Spinal cord (tissue), 9 donors: ENCODE measurements at regions not wholly inside any gene's neighbourhood (a gene's known extent, or its start where the extent isn't known, plus 50 kb on each side); places are given as distances from the start of the nearest gene placed in this dataset.

Experiments
- DNase-seq, 6 donors: peaks; one replicate each; pipeline versions ENCODE4 v3.0.0 to v3.0.0-alpha.2; 2013 to 2015; ENCODE audit warnings: low spot score in 6 of 6, low read depth in 4 of 6
- H3K27ac ChIP-seq: one replicate; pipeline ENCODE4 v1.5.1; 2013; ENCODE audit warnings: low read depth, low read length, control low read depth
- H3K27me3 ChIP-seq: one replicate; pipeline ENCODE4 v1.6.1; 2013; ENCODE audit warnings: low read length; ENCODE audit not compliant: control insufficient read depth, insufficient read depth
- H3K36me3 ChIP-seq: one replicate; pipeline ENCODE4 v1.6.1; 2013; ENCODE audit warnings: low read length; ENCODE audit not compliant: control insufficient read depth, insufficient read depth
- H3K4me1 ChIP-seq: one replicate; pipeline ENCODE4 v1.6.1; 2013; ENCODE audit warnings: low read length; ENCODE audit not compliant: control insufficient read depth, insufficient read depth
- H3K4me3 ChIP-seq: one replicate; pipeline ENCODE4 v1.5.1; 2013; ENCODE audit warnings: low read depth, low read length, control low read depth
- H3K9me3 ChIP-seq: one replicate; pipeline ENCODE4 v1.6.1; 2013; ENCODE audit warnings: low read length; ENCODE audit not compliant: control insufficient read depth, insufficient read depth
- WGBS: methylation state at CpG from one replicate; pipeline ENCODE4 v1.1.5; 2013; ENCODE audit warnings: missing lambda C conversion rate; ENCODE audit not compliant: insufficient coverage; 5-methylcytosine and 5-hydroxymethylcytosine counted together
- donor health status: healthy.

DNA sequence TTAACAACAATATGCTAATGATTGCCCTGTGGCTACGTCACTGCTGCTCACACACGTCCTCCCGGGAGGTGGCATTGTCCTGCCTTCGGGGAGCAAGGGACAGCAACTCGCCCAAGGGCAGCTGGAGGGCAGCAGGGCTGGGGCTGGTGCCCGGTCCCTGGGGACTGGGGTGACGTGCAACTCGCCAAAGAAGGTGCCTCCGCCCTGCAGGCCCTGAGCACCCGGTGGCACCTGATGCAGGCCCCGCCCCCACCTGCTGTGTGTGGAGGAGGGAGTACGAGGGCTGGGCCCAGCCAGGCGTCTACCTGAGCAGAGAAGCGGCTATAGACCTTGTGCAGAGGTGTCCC lies 64.8 kb upstream of the SLCO4A1 start:
- no peaks in the 10 kb centered on the region for H3K36me3 ChIP-seq
- 48% methylated on average over 14 of the region's 14 CpGs for WGBS
- peaks cover 19% of the 10 kb centered on the region for H3K27me3 ChIP-seq
- DNase-seq: no peak
- H3K27ac ChIP-seq: no peak overlapping the region
- no peak overlapping the region for H3K4me3 ChIP-seq
- H3K9me3 ChIP-seq: no peaks in the 10 kb centered on the region
- H3K4me1 ChIP-seq: peaks cover 52% of the 10 kb centered on the region

DNA sequence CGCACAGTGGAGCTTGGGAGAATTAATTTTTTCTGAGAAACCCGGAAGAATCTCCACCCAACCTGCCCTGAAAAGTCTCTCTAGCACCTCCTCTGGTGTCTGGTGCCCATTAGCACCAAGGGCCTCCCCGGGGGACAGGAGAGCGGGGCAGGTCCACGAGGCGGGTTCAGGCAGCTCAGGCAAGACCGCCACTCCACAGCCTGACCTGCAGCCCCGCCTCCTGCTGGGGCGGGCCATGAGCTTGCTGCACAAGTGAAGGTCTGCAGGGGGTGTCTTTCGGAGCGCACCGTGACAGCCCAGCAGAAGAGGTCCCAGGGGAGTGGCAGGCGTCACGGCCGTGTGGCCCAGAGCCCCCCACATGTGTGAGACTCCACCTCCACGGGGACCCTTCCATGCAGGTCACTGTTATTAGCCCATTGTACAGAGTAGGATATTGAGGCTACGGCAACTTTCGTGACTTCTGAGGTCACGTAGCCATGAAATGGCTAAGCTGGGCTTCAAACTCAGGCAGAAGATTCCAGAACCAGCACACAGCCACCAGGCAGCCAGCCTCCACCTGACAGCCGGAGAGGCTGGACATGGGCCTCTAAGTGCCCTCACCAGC lies 63.9 kb upstream of the SLCO4A1 start:
- no peaks in the 10 kb centered on the region for H3K9me3 ChIP-seq
- H3K27me3 ChIP-seq: peaks cover 15% of the 10 kb centered on the region
- DNase-seq: no peak
- peaks cover 57% of the 10 kb centered on the region for H3K4me1 ChIP-seq
- H3K36me3 ChIP-seq: no peaks in the 10 kb centered on the region
- WGBS: 69% methylated on average over 18 of the region's 20 CpGs
- no peak overlapping the region for H3K4me3 ChIP-seq
- H3K27ac ChIP-seq: no peak overlapping the region

DNA sequence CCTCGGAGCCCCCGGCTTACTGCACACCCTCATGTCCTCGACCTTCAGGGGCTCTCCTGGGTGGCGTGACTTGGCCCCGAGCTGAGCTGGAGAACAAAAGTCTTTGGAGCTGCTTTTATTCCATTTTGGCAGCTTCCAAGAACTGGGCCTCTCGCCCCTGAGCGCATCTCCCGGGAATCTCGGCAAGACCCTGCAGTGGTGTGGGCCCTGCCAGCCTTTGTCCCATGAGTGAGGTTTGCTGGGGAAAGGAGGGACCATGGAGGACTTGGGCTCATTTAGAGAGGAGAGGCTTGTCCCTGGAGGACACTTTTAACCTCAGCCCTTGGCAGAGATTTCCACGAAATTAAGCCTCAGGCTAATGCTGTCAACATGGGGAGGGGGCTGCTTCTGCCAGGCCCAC lies 62.3 kb upstream of the SLCO4A1 start:
- peaks cover 63% of the 10 kb centered on the region for H3K4me1 ChIP-seq
- no peak overlapping the region for H3K27ac ChIP-seq
- peak in 1 of 6 donors; percentile 59 for DNase-seq
- peaks cover 15% of the 10 kb centered on the region for H3K27me3 ChIP-seq
- H3K4me3 ChIP-seq: no peak overlapping the region
- 15% methylated on average over 9 of the region's 10 CpGs for WGBS
- H3K9me3 ChIP-seq: no peaks in the 10 kb centered on the region
- no peaks in the 10 kb centered on the region for H3K36me3 ChIP-seq

DNA sequence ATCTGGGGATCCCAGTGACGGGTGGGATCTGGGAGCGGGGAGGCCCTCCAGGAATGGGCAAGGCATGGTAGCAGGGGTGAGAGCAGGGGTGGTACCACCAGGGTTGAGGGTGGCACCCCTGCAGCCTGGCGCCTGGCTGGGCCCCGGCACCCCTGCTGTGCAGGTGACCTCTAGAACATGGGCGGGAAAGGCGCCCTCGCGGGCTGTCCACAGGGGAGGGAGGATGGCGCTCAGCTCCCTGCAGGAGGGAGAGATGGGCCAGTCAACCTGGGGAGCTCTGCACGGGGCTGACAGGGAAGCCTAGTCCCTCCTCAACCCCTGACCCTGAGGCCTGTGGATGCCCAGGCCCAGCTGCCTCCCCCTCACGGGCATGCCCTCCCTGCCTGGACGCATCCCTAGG lies 61.6 kb upstream of the SLCO4A1 start:
- peaks cover 15% of the 10 kb centered on the region for H3K27me3 ChIP-seq

DNA sequence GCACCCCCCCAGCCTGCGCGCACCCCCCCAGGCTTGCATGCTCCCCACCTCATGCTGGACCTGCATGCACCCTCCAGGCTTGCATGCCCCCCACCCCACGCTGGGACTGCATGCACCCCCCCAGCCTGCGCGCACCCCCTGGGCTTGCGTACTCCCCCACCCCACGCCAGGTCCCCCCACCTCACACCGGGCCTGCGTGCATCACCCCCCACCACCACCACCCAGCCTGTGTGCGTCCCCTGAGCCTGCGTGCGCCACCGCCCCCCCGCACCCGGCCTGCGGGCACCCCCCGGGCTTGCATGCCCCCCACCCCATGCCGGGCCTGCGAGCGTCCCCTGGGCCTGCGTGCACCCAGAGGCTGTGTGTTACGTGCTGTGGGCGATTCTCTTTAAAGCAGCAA lies 61.0 kb upstream of the SLCO4A1 start:
- H3K9me3 ChIP-seq: no peaks in the 10 kb centered on the region
- 62% methylated on average over 5 of the region's 23 CpGs for whole genome bisulfite sequencing
- H3K27ac ChIP-seq: no peak overlapping the region
- H3K27me3 ChIP-seq: peaks cover 15% of the 10 kb centered on the region
- H3K4me1 ChIP-seq: peaks cover 54% of the 10 kb centered on the region
- H3K4me3 ChIP-seq: no peak overlapping the region
- DNase-seq: no peak
- no peaks in the 10 kb centered on the region for H3K36me3 ChIP-seq

More for the DNA sequence above, 61.6 kb upstream of the SLCO4A1 start:
- no peak for DNase-seq
- no peaks in the 10 kb centered on the region for H3K36me3 ChIP-seq
- peaks cover 59% of the 10 kb centered on the region for H3K4me1 ChIP-seq
- no peak overlapping the region for H3K27ac ChIP-seq
- H3K4me3 ChIP-seq: no peak overlapping the region
- WGBS: 75% methylated on average over 12 of the region's 12 CpGs
- no peaks in the 10 kb centered on the region for H3K9me3 ChIP-seq

DNA sequence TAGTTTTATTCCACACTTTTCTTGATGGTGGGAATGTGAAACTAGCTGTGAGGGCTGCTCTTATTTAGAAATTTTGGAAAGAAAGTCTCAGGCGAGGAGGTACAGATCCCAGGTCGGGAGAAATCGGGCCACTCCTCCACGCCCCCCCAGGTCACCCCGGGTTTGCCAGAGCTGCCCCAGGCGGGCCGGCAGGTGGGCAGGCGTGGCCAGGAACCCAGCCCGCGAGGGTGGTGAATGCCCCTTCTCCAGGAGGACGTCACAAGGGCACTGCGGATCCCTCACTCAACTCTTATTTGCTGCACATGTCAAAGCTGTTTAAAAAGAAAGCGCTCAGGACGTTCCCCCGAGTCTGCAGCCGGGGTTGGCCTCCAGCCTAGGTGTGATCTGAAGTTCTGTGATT lies 60.5 kb upstream of the SLCO4A1 start:
- 33% methylated on average over 16 of the region's 16 CpGs for WGBS
- no peak for DNase-seq
- Histone ChIP-seq H3K4me1 (peaks cover 51% of the 10 kb centered on the region), H3K9me3 (no peaks in the 10 kb centered on the region), H3K27ac (no peak overlapping the region), H3K36me3 (no peaks in the 10 kb centered on the region), H3K27me3 (peaks cover 15% of the 10 kb centered on the region), H3K4me3 (no peak overlapping the region)

DNA sequence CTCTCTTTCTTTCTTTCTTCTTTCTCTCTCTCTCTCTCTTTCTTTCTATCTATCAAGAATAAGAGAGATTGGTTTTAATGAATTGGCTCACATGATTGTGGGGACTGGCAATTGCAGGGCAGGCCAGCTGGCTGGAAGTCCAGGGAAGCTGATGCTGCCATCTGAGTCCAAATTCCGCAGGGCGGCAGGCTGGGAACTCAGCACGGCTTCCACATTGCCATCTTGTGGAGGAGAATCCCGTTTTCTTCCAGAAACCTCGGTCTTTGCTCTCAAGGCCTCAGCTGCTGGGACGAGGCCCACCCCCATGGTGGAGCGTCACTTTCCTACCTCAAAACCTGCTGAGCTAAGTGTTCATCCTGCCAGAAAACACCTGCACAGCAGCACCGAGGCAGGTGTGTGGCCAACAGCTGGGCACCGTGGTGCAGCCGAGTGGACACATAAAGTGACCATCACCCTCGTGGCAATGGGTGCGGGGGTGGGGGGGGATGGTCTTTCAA lies 58.8 kb upstream of the SLCO4A1 start:
- H3K36me3 ChIP-seq: no peaks in the 10 kb centered on the region
- peaks cover 15% of the 10 kb centered on the region for H3K27me3 ChIP-seq
- H3K27ac ChIP-seq: no peak overlapping the region
- H3K9me3 ChIP-seq: no peaks in the 10 kb centered on the region
- peaks cover 39% of the 10 kb centered on the region for H3K4me1 ChIP-seq
- H3K4me3 ChIP-seq: no peak overlapping the region
- 41% methylated on average over 10 of the region's 12 CpGs for WGBS
- peak in 5 of 6 donors; percentile 30 to 88 (median 59) for DNase-seq

DNA sequence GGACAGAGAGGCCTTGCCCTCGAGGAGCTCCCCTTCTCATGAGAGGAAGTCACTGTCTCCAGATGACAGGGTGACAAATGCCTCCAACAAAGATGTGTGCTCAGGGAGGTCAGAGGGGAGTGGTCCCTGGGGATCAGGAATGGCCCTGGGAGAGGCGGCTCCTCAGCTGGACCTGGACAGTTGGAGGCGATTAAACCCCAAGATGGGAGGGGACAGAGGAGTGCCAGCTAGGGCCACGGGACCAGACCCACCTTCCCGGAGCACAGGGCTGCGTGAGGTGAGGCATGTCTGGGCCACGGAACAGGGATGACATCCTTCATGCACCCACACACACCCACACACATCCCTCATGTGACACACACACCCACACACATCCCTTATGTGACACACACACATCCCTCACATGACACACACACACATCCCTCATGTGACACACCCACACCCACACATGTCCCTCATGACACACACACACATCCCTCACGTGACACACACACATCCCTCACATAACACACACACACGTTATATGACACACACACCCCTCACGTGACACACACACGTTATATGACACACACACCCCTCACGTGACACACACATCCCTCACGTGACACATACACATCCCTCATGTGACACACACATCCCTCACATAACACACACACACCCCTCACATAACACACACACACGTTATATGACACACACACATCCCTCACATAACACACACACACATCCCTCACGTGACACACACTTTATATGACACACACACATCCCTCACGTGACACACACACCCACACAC lies 57.4 kb upstream of the SLCO4A1 start:
- Histone ChIP-seq H3K27me3 (peaks cover 15% of the 10 kb centered on the region), H3K4me1 (peaks cover 36% of the 10 kb centered on the region), H3K4me3 (no peak overlapping the region), H3K36me3 (no peaks in the 10 kb centered on the region), H3K9me3 (no peaks in the 10 kb centered on the region), H3K27ac (no peak overlapping the region)
- no peak for DNase-seq
- 73% methylated on average over 14 of the region's 16 CpGs for WGBS

DNA sequence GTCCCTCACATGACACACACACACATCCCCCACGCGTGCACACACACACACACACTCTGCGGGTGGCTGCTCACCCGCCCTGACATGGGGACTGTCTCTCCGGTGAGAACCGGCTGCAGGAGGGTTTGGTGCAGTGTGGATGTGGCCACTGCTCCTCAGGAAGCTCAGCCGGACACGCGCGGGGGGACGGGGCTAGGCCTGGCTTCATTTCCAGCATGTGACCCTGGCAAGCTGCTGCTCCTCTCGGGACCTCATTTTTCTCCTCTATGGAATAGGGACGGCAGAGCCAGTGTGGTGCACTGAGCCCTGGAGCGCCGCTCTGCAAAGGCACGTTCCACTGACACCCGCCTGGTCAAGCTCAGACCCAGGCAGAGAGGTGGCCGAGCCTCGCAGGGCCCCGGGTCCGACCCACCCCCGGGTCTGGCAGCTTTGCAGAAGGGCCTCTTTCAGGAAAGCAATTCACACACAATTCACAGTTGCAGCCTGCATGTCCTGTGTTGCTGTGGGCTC lies 56.8 kb upstream of the SLCO4A1 start:
- Histone ChIP-seq H3K27ac (no peak overlapping the region), H3K4me1 (peaks cover 33% of the 10 kb centered on the region), H3K4me3 (no peak overlapping the region), H3K36me3 (no peaks in the 10 kb centered on the region), H3K27me3 (peaks cover 10% of the 10 kb centered on the region), H3K9me3 (no peaks in the 10 kb centered on the region)
- WGBS: 62% methylated on average over 14 of the region's 22 CpGs
- no peak for DNase-seq

DNA sequence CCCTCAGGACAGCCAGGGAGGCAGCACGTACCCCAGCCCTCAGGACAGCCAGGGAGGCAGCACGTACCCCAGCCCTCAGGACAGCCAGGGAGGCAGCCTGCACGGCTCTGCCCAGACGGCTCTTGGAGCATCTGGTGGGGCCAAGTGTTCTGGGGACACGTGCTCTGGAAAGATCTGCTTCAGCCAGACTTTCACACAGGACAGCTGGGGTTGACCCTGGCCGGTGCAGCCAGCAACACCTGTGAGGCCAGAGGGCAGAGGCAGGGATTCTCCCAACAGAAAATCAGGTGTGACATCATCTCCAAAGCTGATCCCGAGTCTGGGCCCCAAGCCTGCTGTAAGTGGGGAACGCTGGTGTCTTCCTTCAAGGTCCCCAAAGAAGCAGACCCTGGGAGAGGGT lies 55.5 kb upstream of the SLCO4A1 start:
- peaks cover 3% of the 10 kb centered on the region for H3K27me3 ChIP-seq
- peaks cover 22% of the 10 kb centered on the region for H3K4me1 ChIP-seq
- no peaks in the 10 kb centered on the region for H3K36me3 ChIP-seq
- H3K27ac ChIP-seq: no peak overlapping the region
- no peak overlapping the region for H3K4me3 ChIP-seq
- WGBS: 81% methylated on average over 8 of the region's 8 CpGs
- no peak for DNase-seq
- H3K9me3 ChIP-seq: no peaks in the 10 kb centered on the region
